GM12878 (cell line): ENCODE measurements at regions not wholly inside any gene's neighbourhood (a gene's known extent, or its start where the extent isn't known, plus 50 kb on each side); places are given as distances from the start of the nearest gene placed in this dataset.

Source experiments
- ATAC-seq: fragments of 200-7000 bp; cut with Tn5 transposase; 3 replicates; pipeline ENCODE4 v1.9.1; 2020; ENCODE audit warnings: mild to moderate bottlenecking, moderate library complexity
- BruUV-seq: library from RNA; stranded (reverse); fragments of 400-500 nt; replicated peaks from 2 replicates; lab custom pipeline; 2021; lab: Mats Ljungman, UMichigan
- CTCF ChIA-PET: fragments of 300-600 bp; sonication (Branson Sonifier 250); formaldehyde crosslinking; extraction: SDS; loops from one replicate; lab custom pipeline; 2021; ENCODE audit warnings: inconsistent platforms; lab: Yijun Ruan, JAX
- POLR2A ChIA-PET: fragments of 350-600 bp; formaldehyde crosslinking; extraction: SDS; loops from one replicate; lab custom pipeline; 2021; ENCODE audit warnings: inconsistent platforms; lab: Charles Lee
- RAD21 ChIA-PET: fragments of 300-600 bp; sonication (Branson Sonifier 250); formaldehyde crosslinking; loops from one replicate; lab custom pipeline; 2023; ENCODE audit warnings: antibody characterized with exemption; ENCODE audit not compliant: unreplicated experiment; lab: Charles Lee
- SMC1A ChIA-PET: fragments of 300-600 bp; sonication (Branson Sonifier 250); formaldehyde crosslinking; loops from one replicate; lab custom pipeline; 2023; ENCODE audit not compliant: unreplicated experiment, uncharacterized antibody; lab: Charles Lee
- DNase-seq: peaks from one replicate; pipeline ENCODE4 v3.0.0-alpha.2; 2011; ENCODE audit warnings: low read depth, low spot score
- FAIRE-seq: peaks from 3 replicates; lab custom pipeline; 2011; peaks lifted over from hg19 to GRCh38; lab: Jason Lieb, UNC
- H2AFZ ChIP-seq: 2 replicates; pipeline ENCODE4 v1.6.0; 2011; ENCODE audit warnings: low read depth, low read length, control low read depth; ENCODE audit not compliant: control insufficient read depth
- H3K27ac ChIP-seq: 2 replicates; pipeline ENCODE4 v1.5.1; 2011; ENCODE audit warnings: control low read depth; ENCODE audit not compliant: control insufficient read depth, insufficient read depth
- H3K27me3 ChIP-seq, 2 experiments: replicated peaks in 1 of 2; 2 replicates each; pipeline versions ENCODE4 v1.6.0 to v1.6.1; 2011; ENCODE audit warnings: low read length in 1 of 2; ENCODE audit not compliant: control insufficient read depth in 2 of 2, insufficient read depth in 2 of 2
- H3K36me3 ChIP-seq, 2 experiments: 2 replicates each; pipeline ENCODE4 v1.5.1; 2011; ENCODE audit warnings: low read length in 1 of 2; ENCODE audit not compliant: control insufficient read depth in 2 of 2, insufficient read depth in 2 of 2
- H3K4me1 ChIP-seq: 2 replicates; pipeline ENCODE4 v1.6.1; 2011; ENCODE audit warnings: mild to moderate bottlenecking, low read length, moderate library complexity, mixed read lengths; ENCODE audit not compliant: control insufficient read depth, insufficient read depth
- H3K4me2 ChIP-seq: 2 replicates; pipeline ENCODE4 v1.6.0; 2011; ENCODE audit warnings: control low read depth; ENCODE audit not compliant: control insufficient read depth, insufficient read depth
- H3K4me3 ChIP-seq: fragments of 200-600 bp; sonication (generic); 2 replicates; pipeline ENCODE4 v1.5.1; 2016
- H3K79me2 ChIP-seq: 2 replicates; pipeline ENCODE4 v1.6.0; 2011; ENCODE audit warnings: low read length; ENCODE audit not compliant: control insufficient read depth, insufficient read depth
- H3K9ac ChIP-seq: 2 replicates; pipeline ENCODE4 v1.8.0; 2011; ENCODE audit warnings: low read length, control low read depth, mixed read lengths; ENCODE audit not compliant: control insufficient read depth, insufficient read depth
- H3K9me3 ChIP-seq: replicated peaks from 3 replicates; pipeline ENCODE4 v1.5.1; 2011; ENCODE audit warnings: mild to moderate bottlenecking, low read length; ENCODE audit not compliant: control insufficient read depth, insufficient read depth
- H4K20me1 ChIP-seq: 2 replicates; pipeline ENCODE4 v1.6.0; 2011; ENCODE audit not compliant: control insufficient read depth, insufficient read depth
- BMI1 ChIP-seq: fragments of 450-650 bp; IDR thresholded peaks from 2 replicates; pipeline ENCODE4 v1.6.1; 2016; ENCODE audit warnings: mild to moderate bottlenecking, moderate library complexity, borderline replicate concordance
- BRCA1 ChIP-seq: IDR thresholded peaks from 2 replicates; pipeline ENCODE4 v1.6.1; 2011; ENCODE audit warnings: low read depth, low read length, improper control_type of control experiment
- CBFB ChIP-seq: IDR thresholded peaks from 2 replicates; pipeline ENCODE4 v1.6.1; 2016; ENCODE audit warnings: antibody characterized with exemption, low read depth
- CTCF ChIP-seq, 3 experiments: IDR thresholded peaks in 2 of 3; conservative IDR thresholded peaks in 1 of 3; 2 replicates each; pipeline ENCODE4 v1.5.1; 2011; ENCODE audit warnings: low read depth in 3 of 3, low read length in 3 of 3, mild to moderate bottlenecking in 3 of 3, control low read depth in 2 of 3, moderate library complexity in 2 of 3, inconsistent platforms in 1 of 3, mixed read lengths in 1 of 3; ENCODE audit not compliant: control insufficient read depth in 2 of 3, insufficient read depth in 1 of 3; ENCODE audit errors: extremely low read depth in 1 of 3
- ETV6 ChIP-seq, 2 experiments: fragments of 450-650 bp in 1 of 2; IDR thresholded peaks in 1 of 2; conservative IDR thresholded peaks in 1 of 2; 2 replicates each; pipeline ENCODE4 v1.6.1; 2014; ENCODE audit warnings: antibody characterized with exemption in 1 of 2, borderline replicate concordance in 1 of 2, low read depth in 1 of 2, mild to moderate bottlenecking in 1 of 2, moderate library complexity in 1 of 2
- FOXM1 ChIP-seq: IDR thresholded peaks from 2 replicates; pipeline ENCODE4 v1.6.1; 2012; ENCODE audit warnings: low read depth, mild to moderate bottlenecking, inconsistent platforms, low read length, moderate library complexity
- IKZF1 ChIP-seq: fragments of 450-650 bp; conservative IDR thresholded peaks from 2 replicates; pipeline ENCODE4 v1.6.1; 2017; ENCODE audit warnings: antibody characterized with exemption, mild to moderate bottlenecking
- NFYB ChIP-seq: IDR thresholded peaks from 2 replicates; pipeline ENCODE4 v1.6.1; 2011; ENCODE audit warnings: low read depth, mild to moderate bottlenecking, low read length, improper control_type of control experiment, moderate library complexity; ENCODE audit not compliant: insufficient read depth
- PAX8 ChIP-seq: fragments of 450-650 bp; IDR thresholded peaks from 2 replicates; pipeline ENCODE4 v1.6.1; 2017; ENCODE audit warnings: mild to moderate bottlenecking, moderate library complexity
- POU2F2 ChIP-seq: IDR thresholded peaks from 3 replicates; pipeline ENCODE4 v1.6.1; 2011; ENCODE audit warnings: low read depth, mild to moderate bottlenecking, low read length, borderline replicate concordance
- RUNX3 ChIP-seq: IDR thresholded peaks from 2 replicates; pipeline ENCODE4 v1.6.1; 2012; ENCODE audit warnings: low read length, inconsistent platforms
- SMAD5 ChIP-seq: IDR thresholded peaks from 2 replicates; pipeline ENCODE4 v1.6.1; 2016; ENCODE audit warnings: antibody characterized with exemption, low read depth
- SMC3 ChIP-seq: IDR thresholded peaks from 2 replicates; pipeline ENCODE4 v1.6.1; 2011; ENCODE audit warnings: low read length, improper control_type of control experiment, borderline replicate concordance
- STAT1 ChIP-seq: fragments of 450-650 bp; conservative IDR thresholded peaks from 2 replicates; pipeline ENCODE4 v1.6.1; 2014; ENCODE audit warnings: antibody characterized with exemption, mild to moderate bottlenecking
- SUZ12 ChIP-seq: fragments of 200-600 bp; sonication (generic); IDR thresholded peaks from one replicate; pipeline ENCODE4 v1.6.1; 2018; ENCODE audit warnings: antibody characterized with exemption, mild to moderate bottlenecking; ENCODE audit not compliant: unreplicated experiment
- TCF12 ChIP-seq: IDR thresholded peaks from 2 replicates; pipeline ENCODE4 v1.6.1; 2011; ENCODE audit warnings: low read depth, mild to moderate bottlenecking, low read length
- ZBTB33 ChIP-seq: fragments of 450-650 bp; IDR thresholded peaks from 2 replicates; pipeline ENCODE4 v1.6.1; 2017; ENCODE audit warnings: mild to moderate bottlenecking
- WGBS: methylation state at CpG from one replicate; pipeline ENCODE4 v1.1.6; 2016; ENCODE audit warnings: low lambda C conversion rate; ENCODE audit not compliant: insufficient replicate concordance, insufficient coverage; ENCODE audit errors: missing lambda C conversion rate; 5-methylcytosine and 5-hydroxymethylcytosine counted together
- in situ Hi-C: fragments of 300-500 bp; cut with MboI; formaldehyde crosslinking; loops from 9 replicates; pipeline ENCODE4 v1.14.3; 2018; ENCODE audit warnings: mixed read lengths
- intact Hi-C: fragments of 100-400 bp; cut with micrococcal nuclease; formaldehyde crosslinking; loops from one replicate; pipeline ENCODE4 v1.14.2; 2022; ENCODE audit not compliant: unreplicated experiment

DNA sequence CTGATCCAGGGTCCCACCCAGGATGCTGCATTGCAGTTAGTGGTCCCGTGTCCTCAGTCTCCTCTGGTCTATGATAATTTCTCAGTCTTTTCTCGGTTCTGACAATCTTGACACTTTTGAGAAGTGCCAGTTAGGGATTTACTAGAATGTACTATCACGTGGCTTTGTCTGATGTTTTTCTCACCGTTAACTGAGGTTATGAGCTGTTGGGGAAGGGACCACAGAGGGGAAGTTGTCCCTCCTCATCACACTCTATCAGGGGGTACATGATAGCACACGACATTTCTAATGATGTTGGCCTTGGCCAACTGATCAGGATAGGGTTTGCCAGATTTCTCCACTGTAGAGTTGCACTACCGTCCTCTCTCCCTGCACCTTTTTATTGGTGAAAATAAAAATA, 250.9 kb upstream of the SDK2 start:
- no peak for FAIRE-seq
- no peak for TF ChIP-seq ZBTB33
- no peak for TF ChIP-seq SUZ12
- TF ChIP-seq FOXM1 = no peak
- no peak for TF ChIP-seq PAX8
- TF ChIP-seq POU2F2 = no peak
- TF ChIP-seq, all 136 proteins: peak for 0
- SMC1A ChIA-PET = no interaction called here
- intact Hi-C loops (no loop called here), in situ Hi-C loops (no loop called here)
- CTCF ChIA-PET = interaction anchor here (2.2 kb wide), 1 partner anchor 13 kb away, joined by 5 read pairs; no protein-coding TSS in a partner anchor
- no peak overlapping the region for H2AFZ ChIP-seq
- H3K36me3 ChIP-seq = no peaks in the 10 kb centered on the region
- no peak overlapping the region for H3K27ac ChIP-seq
- H3K4me2 ChIP-seq = no peak overlapping the region
- no peaks in the 10 kb centered on the region for H3K9me3 ChIP-seq
- H3K79me2 ChIP-seq = no peaks in the 10 kb centered on the region
- RAD21 ChIA-PET = no interaction called here
- no peak for ATAC-seq
- WGBS = 19% methylated on average over 6 of the region's 6 CpGs
- DNase-seq = no peak
- H3K9ac ChIP-seq = no peak overlapping the region
- H3K4me3 ChIP-seq = no peak overlapping the region
- H3K27me3 ChIP-seq = peaks cover 0 to 2% of the 10 kb centered on the region in 2 experiments; a peak in 1 of 4 replicates
- POLR2A ChIA-PET = no interaction called here
- no peaks in the 10 kb centered on the region for H3K4me1 ChIP-seq
- no peaks in the 10 kb centered on the region for H4K20me1 ChIP-seq
- no TSS peak for BruUV-seq

GRCh38 chr17:73896966-73897365, 252.7 kb upstream of the SDK2 start:
- POLR2A ChIA-PET = no interaction called here
- BruUV-seq = no TSS peak
- CTCF ChIA-PET = no interaction called here
- in situ Hi-C loops (no loop called here), intact Hi-C loops (no loop called here)
- Histone ChIP-seq H4K20me1 (no peaks in the 10 kb centered on the region), H3K9me3 (no peaks in the 10 kb centered on the region), H3K79me2 (no peaks in the 10 kb centered on the region), H3K4me2 (no peak overlapping the region), H3K36me3 (no peaks in the 10 kb centered on the region), H3K9ac (no peak overlapping the region), H2AFZ (no peak overlapping the region), H3K4me3 (no peak overlapping the region), H3K27me3 (peaks cover 4 to 9% of the 10 kb centered on the region in 2 experiments), H3K4me1 (no peaks in the 10 kb centered on the region), H3K27ac (no peak overlapping the region)
- no peak for DNase-seq
- RAD21 ChIA-PET = no interaction called here
- SMC1A ChIA-PET = no interaction called here
- no peak for ATAC-seq
- no peak for FAIRE-seq
- 15% methylated on average over 4 of the region's 4 CpGs for WGBS
- TF ChIP-seq RUNX3 = no peak
- no peak for TF ChIP-seq TCF12
- TF ChIP-seq NFYB = no peak
- TF ChIP-seq SMAD5 = no peak
- TF ChIP-seq BMI1 = no peak
- no peak for TF ChIP-seq IKZF1
- TF ChIP-seq STAT1 = no peak
- no peak for TF ChIP-seq CTCF (IDR thresholded peaks at IDR 0.05 in 2 of 3, conservative IDR thresholded peaks at IDR 0.05 in 1 of 3; ENCODE audit: control insufficient read depth in 2 of 3, extremely low read depth in 1 of 3, insufficient read depth in 1 of 3, low read depth in 3 of 3, low read length in 3 of 3)
- TF ChIP-seq BRCA1 = no peak
- TF ChIP-seq SMC3 = no peak
- TF ChIP-seq ETV6 (conservative IDR thresholded peaks at IDR 0.05 in 1 of 2, IDR thresholded peaks at IDR 0.05 in 1 of 2; ENCODE audit: borderline replicate concordance in 1 of 2, low read depth in 1 of 2) = no peak
- TF ChIP-seq CBFB = no peak
